Large intestine (tissue), 3 donors: ENCODE measurements at regions not wholly inside any gene's neighbourhood (a gene's known extent, or its start where the extent isn't known, plus 50 kb on each side); places are given as distances from the start of the nearest gene placed in this dataset.

Experiments used
- DNase-seq, 2 donors: peaks; one replicate each; pipeline versions ENCODE4 v3.0.0 to v3.0.0-alpha.2; 2013
- H3K27ac ChIP-seq: one replicate; pipeline ENCODE4 v1.5.1; 2013; ENCODE audit warnings: low read length
- H3K27me3 ChIP-seq: 2 replicates; pipeline ENCODE4 v1.6.1; 2013; ENCODE audit warnings: low read length; ENCODE audit not compliant: control insufficient read depth, insufficient read depth
- H3K36me3 ChIP-seq: 2 replicates; pipeline ENCODE4 v1.6.1; 2013; ENCODE audit warnings: low read length; ENCODE audit not compliant: control insufficient read depth, insufficient read depth
- H3K4me1 ChIP-seq: one replicate; pipeline ENCODE4 v1.6.1; 2013; ENCODE audit warnings: low read length; ENCODE audit not compliant: control insufficient read depth, insufficient read depth
- H3K4me3 ChIP-seq: one replicate; pipeline ENCODE4 v1.5.1; 2013; ENCODE audit warnings: low read length
- H3K9me3 ChIP-seq: one replicate; pipeline ENCODE4 v1.6.1; 2013; ENCODE audit warnings: mild to moderate bottlenecking, low read depth, low read length, moderate library complexity; ENCODE audit not compliant: control insufficient read depth
- WGBS: methylation state at CpG from one replicate; pipeline ENCODE4 v1.1.5; 2013; ENCODE audit warnings: low lambda C conversion rate; ENCODE audit not compliant: insufficient coverage; 5-methylcytosine and 5-hydroxymethylcytosine counted together

DNA sequence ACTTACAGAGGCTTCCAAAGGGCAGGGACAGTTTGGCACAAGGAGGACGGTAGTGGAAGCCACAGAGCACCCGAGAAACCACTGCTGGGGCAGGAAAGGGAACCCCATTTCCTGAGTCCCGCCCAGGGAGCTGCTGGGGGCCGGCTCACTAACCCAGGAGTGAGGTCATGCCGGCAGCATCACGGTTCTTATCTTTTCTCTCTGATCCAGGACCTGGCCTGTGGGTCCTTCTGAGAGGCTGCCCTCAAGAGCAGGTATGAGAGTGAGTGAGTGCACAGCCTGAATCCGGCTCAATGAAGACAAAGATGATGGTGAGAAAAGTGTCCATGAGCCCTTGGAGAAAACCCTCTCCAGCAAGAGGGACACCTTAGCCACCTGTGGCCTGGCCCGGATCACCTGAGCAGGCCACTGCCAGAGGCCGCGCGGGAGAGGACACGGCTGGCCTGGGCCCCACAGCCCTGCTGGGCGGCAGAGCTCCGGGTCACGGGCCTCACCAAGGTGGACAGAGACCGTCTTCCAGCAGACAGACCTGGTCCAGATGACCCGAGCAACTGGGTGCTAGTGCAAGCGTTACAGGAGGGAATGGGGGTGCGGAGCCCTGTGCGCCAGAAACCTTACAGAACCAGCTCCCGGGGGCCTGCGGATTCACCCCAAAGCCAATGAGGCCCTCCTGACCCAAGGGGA is 94.9 kb downstream of the RIPK4 start:
- Histone ChIP-seq H3K4me3 (no peak overlapping the region), H3K36me3 (no peaks in the 10 kb centered on the region), H3K27ac (no peak overlapping the region), H3K4me1 (no peaks in the 10 kb centered on the region), H3K9me3 (peaks cover 3% of the 10 kb centered on the region), H3K27me3 (no peaks in the 10 kb centered on the region)
- WGBS, result no CpG with 5 or more reads among the region's 22 CpGs
- DNase-seq, result no peak

DNA sequence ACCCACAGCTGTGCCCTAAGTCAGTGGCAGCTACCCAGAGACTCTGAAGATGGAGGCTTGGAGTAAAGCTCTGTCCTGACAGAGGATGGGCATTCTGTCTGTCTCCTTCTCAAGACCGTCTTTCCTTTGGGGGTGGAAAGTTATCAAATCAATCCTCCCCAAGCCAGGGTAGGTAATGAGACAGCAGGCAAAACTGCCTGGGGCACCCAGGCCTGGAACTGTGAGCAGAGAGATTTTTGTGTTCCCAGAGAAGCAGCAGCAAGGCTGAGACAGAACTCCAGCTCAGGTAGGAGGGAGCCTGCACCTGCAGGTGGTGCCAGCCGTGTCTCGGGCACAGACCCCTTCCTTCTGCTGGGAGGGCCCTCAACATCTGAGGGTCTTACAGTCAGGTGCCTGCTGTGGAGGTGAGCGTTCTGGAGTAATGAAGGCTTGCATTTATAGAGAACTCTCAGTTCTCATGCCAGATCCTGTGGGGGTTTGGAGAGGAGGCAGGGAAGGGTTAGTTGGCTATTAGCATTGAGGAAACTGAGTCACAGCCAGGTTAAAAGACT is 95.6 kb downstream of the RIPK4 start:
- H3K4me1 ChIP-seq, result no peaks in the 10 kb centered on the region
- WGBS, result no CpG with 5 or more reads among the region's 4 CpGs
- no peaks in the 10 kb centered on the region for H3K27me3 ChIP-seq
- no peak for DNase-seq
- H3K27ac ChIP-seq, result no peak overlapping the region
- H3K36me3 ChIP-seq, result no peaks in the 10 kb centered on the region
- no peak overlapping the region for H3K4me3 ChIP-seq
- H3K9me3 ChIP-seq, result peaks cover 3% of the 10 kb centered on the region

DNA sequence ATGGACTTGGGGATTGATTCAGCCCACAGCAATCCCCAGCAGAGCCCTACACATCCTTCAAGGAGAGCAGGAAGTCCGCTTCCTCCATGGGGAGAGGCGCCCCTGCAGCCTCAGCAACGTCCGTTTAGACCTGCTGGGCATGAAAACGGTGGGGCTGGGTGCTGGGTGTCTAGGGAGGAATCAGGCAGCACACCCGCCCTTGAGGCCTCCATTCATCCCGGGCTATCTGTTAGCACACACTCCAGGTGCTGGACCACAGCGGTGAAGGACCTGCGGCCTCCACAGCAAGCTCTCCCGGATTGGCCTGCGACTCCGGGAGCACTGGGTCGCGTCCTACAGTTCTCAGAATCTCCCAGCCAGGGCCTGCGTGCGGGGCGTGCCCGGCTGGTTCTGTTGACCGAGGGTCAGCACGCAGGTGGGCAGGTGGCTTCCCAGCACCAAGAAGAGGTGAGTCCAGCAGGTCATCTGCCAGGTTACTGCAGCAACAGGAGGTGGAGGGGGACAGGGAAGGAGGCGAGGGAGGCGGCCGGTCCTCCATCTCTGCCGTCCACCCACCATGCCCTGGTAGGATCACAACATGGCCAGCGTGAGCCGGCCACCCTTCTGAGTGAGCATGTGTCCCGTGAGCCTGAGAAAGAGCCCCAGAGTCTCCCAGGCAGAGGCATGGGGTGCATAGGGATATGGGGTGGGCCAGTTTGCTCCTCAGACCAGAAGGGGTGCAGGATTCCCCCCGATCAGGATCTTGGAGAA is 96.6 kb downstream of the RIPK4 start:
- no CpG with 5 or more reads among the region's 28 CpGs for WGBS
- H3K36me3 ChIP-seq, result no peaks in the 10 kb centered on the region
- H3K27ac ChIP-seq, result no peak overlapping the region
- no peaks in the 10 kb centered on the region for H3K4me1 ChIP-seq
- H3K4me3 ChIP-seq, result no peak overlapping the region
- DNase-seq, result no peak
- H3K27me3 ChIP-seq, result no peaks in the 10 kb centered on the region
- peaks cover 3% of the 10 kb centered on the region for H3K9me3 ChIP-seq

- Histone ChIP-seq H3K27ac (no peak overlapping the region), H3K4me1 (peaks cover 7% of the 10 kb centered on the region), H3K9me3 (peaks cover 3% of the 10 kb centered on the region), H3K36me3 (no peaks in the 10 kb centered on the region), H3K4me3 (no peak overlapping the region), H3K27me3 (no peaks in the 10 kb centered on the region)
- WGBS, result no CpG with 5 or more reads among the region's 4 CpGs
- DNase-seq, result no peak
These were observed 97.4 kb downstream of the RIPK4 start for GRCh38 chr21:41669533-41669830.

GRCh38 chr21:41668686-41669532 is 97.9 kb downstream of the RIPK4 start:
- Histone ChIP-seq H3K27me3 (no peaks in the 10 kb centered on the region), H3K4me1 (peaks cover 12% of the 10 kb centered on the region), H3K4me3 (no peak overlapping the region), H3K27ac (no peak overlapping the region), H3K36me3 (no peaks in the 10 kb centered on the region), H3K9me3 (peaks cover 3% of the 10 kb centered on the region)
- no peak for DNase-seq
- WGBS, result no CpG with 5 or more reads among the region's 26 CpGs

DNA sequence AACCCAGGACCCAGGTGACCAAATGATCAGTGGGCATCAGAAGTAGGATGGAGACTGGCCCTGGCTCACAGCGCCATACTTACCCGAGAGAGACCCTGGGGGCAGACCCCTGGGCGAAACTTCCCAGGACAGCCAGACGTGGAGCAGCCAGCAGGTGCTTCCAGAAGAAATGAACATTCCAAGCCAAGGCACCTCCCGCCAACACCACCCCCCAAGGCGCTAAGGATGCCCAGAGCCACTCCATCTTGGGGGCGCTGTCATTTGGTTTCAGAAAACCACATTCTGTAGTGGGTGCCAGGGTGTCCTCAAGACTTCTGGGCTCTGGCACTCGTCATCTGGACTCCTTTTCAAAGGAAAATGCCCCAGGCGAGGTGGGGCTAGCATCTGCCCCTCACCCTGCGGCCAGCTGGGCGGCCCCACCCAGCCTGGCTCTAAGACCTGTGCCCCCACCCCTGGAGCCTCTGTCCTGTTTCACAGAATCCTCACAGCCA is 98.8 kb downstream of the RIPK4 start:
- no peaks in the 10 kb centered on the region for H3K36me3 ChIP-seq
- peaks cover 14% of the 10 kb centered on the region for H3K4me1 ChIP-seq
- no peak overlapping the region for H3K27ac ChIP-seq
- WGBS, result no CpG with 5 or more reads among the region's 11 CpGs
- H3K9me3 ChIP-seq, result peaks cover 3% of the 10 kb centered on the region
- no peaks in the 10 kb centered on the region for H3K27me3 ChIP-seq
- no peak for DNase-seq
- H3K4me3 ChIP-seq, result no peak overlapping the region

GRCh38 chr21:41667136-41667535 is 99.7 kb downstream of the RIPK4 start:
- no peak overlapping the region for H3K4me3 ChIP-seq
- no peak overlapping the region for H3K27ac ChIP-seq
- no peaks in the 10 kb centered on the region for H3K27me3 ChIP-seq
- no peaks in the 10 kb centered on the region for H3K36me3 ChIP-seq
- peaks cover 14% of the 10 kb centered on the region for H3K4me1 ChIP-seq
- no peak for DNase-seq
- peaks cover under 1% of the 10 kb centered on the region for H3K9me3 ChIP-seq
- whole genome bisulfite sequencing, result no CpG with 5 or more reads among the region's 3 CpGs

GRCh38 chr21:41666641-41667081 is 100.2 kb downstream of the RIPK4 start:
- H3K4me1 ChIP-seq, result peaks cover 14% of the 10 kb centered on the region
- WGBS, result no CpG with 5 or more reads among the region's 7 CpGs

GRCh38 chr21:41665766-41666595 is 100.9 kb downstream of the RIPK4 start:
- no peaks in the 10 kb centered on the region for H3K9me3 ChIP-seq
- H3K27me3 ChIP-seq, result no peaks in the 10 kb centered on the region
- no peaks in the 10 kb centered on the region for H3K36me3 ChIP-seq
- H3K27ac ChIP-seq, result no peak overlapping the region
- H3K4me3 ChIP-seq, result no peak overlapping the region
- H3K4me1 ChIP-seq, result peaks cover 14% of the 10 kb centered on the region
- DNase-seq, result no peak
- whole genome bisulfite sequencing, result no CpG with 5 or more reads among the region's 16 CpGs

More at GRCh38 chr21:41666641-41667081, 100.2 kb downstream of the RIPK4 start:
- Histone ChIP-seq H3K9me3 (no peaks in the 10 kb centered on the region), H3K4me3 (no peak overlapping the region), H3K36me3 (no peaks in the 10 kb centered on the region), H3K27me3 (no peaks in the 10 kb centered on the region), H3K27ac (no peak overlapping the region)
- DNase-seq, result no peak
